Hepatic stellate cell (primary cell): ENCODE measurements at regions not wholly inside any gene's neighbourhood (a gene's known extent, or its start where the extent isn't known, plus 50 kb on each side); places are given as distances from the start of the nearest gene placed in this dataset.

Experiments used
- DNase-seq: peaks from one replicate; pipeline ENCODE4 v3.0.0; 2011; ENCODE audit warnings: low spot score

GRCh38 chr9:32698706-32699277 is 63.3 kb upstream of the TAF1L start:
- DNase-seq: no peak

GRCh38 chr9:32701321-32702022 is 66.0 kb upstream of the TAF1L start:
- no peak for DNase-seq

GRCh38 chr9:32703635-32704034 is 68.2 kb upstream of the TAF1L start:
- DNase-seq: no peak

- DNase-seq: no peak
These were observed 68.9 kb upstream of the TAF1L start for GRCh38 chr9:32704343-32704742.

GRCh38 chr9:32705059-32705458 is 69.6 kb upstream of the TAF1L start:
- DNase-seq: peak; percentile 43

GRCh38 chr9:32706004-32706724 is 70.7 kb upstream of the TAF1L start:
- no peak for DNase-seq

GRCh38 chr9:32706725-32707100 is 71.2 kb upstream of the TAF1L start:
- no peak for DNase-seq

GRCh38 chr9:32707326-32707725 is 71.9 kb upstream of the TAF1L start:
- no peak for DNase-seq

GRCh38 chr9:32708480-32709150 is 73.1 kb upstream of the TAF1L start:
- DNase-seq: no peak

- DNase-seq: no peak
These were observed 73.5 kb upstream of the TMEM215 start for GRCh38 chr9:32709871-32710270.

- no peak for DNase-seq
These were observed 66.9 kb upstream of the TMEM215 start for GRCh38 chr9:32716425-32716824.

GRCh38 chr9:32716955-32717543 is 66.3 kb upstream of the TMEM215 start:
- no peak for DNase-seq

- DNase-seq: no peak
These were observed 60.6 kb upstream of the TMEM215 start for GRCh38 chr9:32722704-32723103.

GRCh38 chr9:32723789-32724325 is 59.5 kb upstream of the TMEM215 start:
- no peak for DNase-seq

GRCh38 chr9:32725066-32725860 is 58.1 kb upstream of the TMEM215 start:
- DNase-seq: no peak

- no peak for DNase-seq
These were observed 55.2 kb upstream of the TMEM215 start for GRCh38 chr9:32728181-32728580.
